Lower leg skin (tissue), 4 donors: ENCODE measurements at regions not wholly inside any gene's neighbourhood (a gene's known extent, or its start where the extent isn't known, plus 50 kb on each side); places are given as distances from the start of the nearest gene placed in this dataset.

Experiments
- DNase-seq, 2 donors: peaks; one replicate each; pipeline ENCODE4 v3.0.0-alpha.2; 2019; ENCODE audit warnings: low spot score in 2 of 2
- H3K4me3 ChIP-seq: fragments of 200-600 bp; sonication (generic); 2 replicates; pipeline ENCODE4 v1.5.1; 2017; ENCODE audit warnings: mild to moderate bottlenecking, low read depth; ENCODE audit not compliant: poor library complexity, severe bottlenecking
- CTCF ChIP-seq, 3 donors: fragments of 450-650 bp; IDR thresholded peaks; one replicate each; pipeline ENCODE4 v1.5.1; 2016; ENCODE audit warnings: antibody characterized with exemption in 3 of 3, mild to moderate bottlenecking in 3 of 3, moderate library complexity in 2 of 3
- POLR2A ChIP-seq, 2 donors: fragments of 450-650 bp; IDR thresholded peaks; one replicate each; pipeline ENCODE4 v1.6.1; 2016 to 2017; ENCODE audit warnings: antibody characterized with exemption in 2 of 2, mild to moderate bottlenecking in 1 of 2, moderate library complexity in 1 of 2
- WGBS, 2 donors: methylation state at CpG; one replicate each; pipeline ENCODE4 v1.1.5; 2018; 5-methylcytosine and 5-hydroxymethylcytosine counted together
- intact Hi-C: fragments of 100-400 bp; cut with DNase I; formaldehyde crosslinking; loops from one replicate; pipeline ENCODE4 v1.15.0; 2023; ENCODE audit warnings: low total_unique reads

- TF ChIP-seq POLR2A (IDR thresholded peaks at IDR 0.05) (no peak), CTCF (IDR thresholded peaks at IDR 0.05) (no peak)
- 92 to 96% methylated on average over 2 of the region's 2 CpGs for WGBS, 2 donors
- peak in 1 of 2 donors; percentile 48 for DNase-seq
- no peak overlapping the region for H3K4me3 ChIP-seq
- intact Hi-C loops = no loop called here
These were observed 270.5 kb downstream of the MATN1 start for GRCh38 chr1:30452925-30453324.

GRCh38 chr1:30452170-30452569, 271.2 kb downstream of the MATN1 start:
- 77 to 83% methylated on average over 2 of the region's 2 CpGs for WGBS, 2 donors
- no peak overlapping the region for H3K4me3 ChIP-seq
- TF ChIP-seq CTCF (IDR thresholded peaks at IDR 0.05) = no peak
- TF ChIP-seq POLR2A (IDR thresholded peaks at IDR 0.05) = no peak
- intact Hi-C loops = no loop called here
- DNase-seq = no peak

GRCh38 chr1:30451532-30452125, 271.8 kb downstream of the MATN1 start:
- WGBS, 2 donors = 85 to 93% methylated on average over 14 of the region's 14 CpGs
- no peak overlapping the region for H3K4me3 ChIP-seq
- peak in 1 of 2 donors; percentile 56 for DNase-seq
- TF ChIP-seq POLR2A (IDR thresholded peaks at IDR 0.05) (no peak), CTCF (IDR thresholded peaks at IDR 0.05) (no peak)
- intact Hi-C loops = no loop called here

GRCh38 chr1:30450818-30451233, 272.6 kb downstream of the MATN1 start:
- H3K4me3 ChIP-seq = no peak overlapping the region
- 67 to 75% methylated on average over 5 of the region's 5 CpGs for WGBS, 2 donors
- TF ChIP-seq POLR2A (IDR thresholded peaks at IDR 0.05) = no peak
- no peak for TF ChIP-seq CTCF (IDR thresholded peaks at IDR 0.05)
- intact Hi-C loops = no loop called here
- DNase-seq = peak in 1 of 2 donors; percentile 59

- intact Hi-C loops = no loop called here
- DNase-seq = peak in 1 of 2 donors; percentile 56
- 74 to 79% methylated on average over 7 of the region's 7 CpGs for WGBS, 2 donors
These were observed 273.1 kb downstream of the MATN1 start for GRCh38 chr1:30450148-30450817.

More at GRCh38 chr1:30450148-30450817, 273.1 kb downstream of the MATN1 start:
- H3K4me3 ChIP-seq = no peak overlapping the region
- TF ChIP-seq CTCF (IDR thresholded peaks at IDR 0.05) = no peak
- no peak for TF ChIP-seq POLR2A (IDR thresholded peaks at IDR 0.05)
